ENCODE measurements at regions not wholly inside any gene's neighbourhood (a gene's known extent, or its start where the extent isn't known, plus 50 kb on each side); places are given as distances from the start of the nearest gene placed in this dataset.

DNA sequence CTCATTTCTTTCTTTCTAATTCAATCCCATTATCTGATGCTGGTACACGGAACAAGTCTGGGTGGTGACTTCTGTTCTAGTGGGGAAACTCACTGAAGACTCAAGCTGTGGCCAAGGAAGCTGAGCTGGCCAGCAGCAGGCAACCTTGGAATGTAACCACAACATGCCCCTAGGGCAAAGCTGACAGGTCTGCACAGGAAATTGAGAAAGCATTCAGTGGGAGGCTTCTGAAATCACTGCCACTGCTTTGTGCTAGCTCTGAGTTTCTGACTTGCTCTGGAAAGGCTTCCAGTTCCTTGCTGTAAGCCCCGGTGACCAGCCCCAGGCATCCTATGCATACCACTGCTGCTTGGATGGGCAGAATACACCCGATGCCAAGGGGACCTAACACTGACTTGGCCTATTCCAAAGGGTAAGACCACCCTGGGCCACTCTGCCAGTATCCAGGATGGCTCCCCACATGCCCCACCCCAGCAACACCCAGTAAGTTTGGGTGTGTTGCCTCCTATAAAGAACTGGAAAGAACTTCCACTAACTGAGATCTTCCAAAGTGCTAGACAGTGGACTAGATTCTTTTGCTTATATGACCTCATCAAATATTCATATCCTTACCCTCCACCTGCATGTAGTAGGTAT is 84.5 kb upstream of the CDKN3 start:
- DNase-seq (ENCODE audit: low spot score): no peak

DNA sequence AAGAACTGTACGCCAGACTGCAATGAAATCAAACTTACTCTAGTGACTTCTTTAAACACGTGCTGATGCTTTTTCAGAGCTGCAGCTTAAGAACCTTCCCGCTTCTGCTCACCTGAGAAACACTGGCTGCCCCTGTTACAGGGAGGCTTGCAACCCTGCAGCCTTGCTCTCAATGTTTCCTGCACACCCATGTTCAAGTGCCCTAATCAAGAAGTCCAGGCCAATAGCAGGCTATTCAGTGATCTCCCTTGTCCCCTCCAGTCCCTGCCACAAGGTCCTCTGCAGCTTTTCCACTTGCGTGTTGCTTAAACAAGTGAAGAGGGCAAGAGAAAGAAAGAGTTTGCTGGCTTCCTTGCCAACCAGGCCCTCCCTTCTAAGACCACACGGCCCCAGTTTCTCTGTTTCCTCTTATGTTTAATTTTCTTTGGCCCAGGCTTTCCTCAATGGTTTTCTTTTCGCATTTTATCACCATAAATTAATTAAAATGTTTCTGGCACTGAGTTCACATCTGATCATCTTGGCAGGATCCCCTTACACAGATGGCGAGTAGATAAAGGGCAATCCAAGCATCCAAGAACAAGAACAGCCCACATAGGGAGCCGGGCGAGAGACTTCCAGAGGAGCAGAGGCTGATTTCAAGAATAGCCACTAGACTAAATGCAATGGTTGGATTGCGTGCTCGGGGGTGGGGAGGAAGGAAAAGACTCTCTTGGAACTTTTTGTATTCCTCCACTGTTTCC is 82.3 kb upstream of the CDKN3 start:
- no peak for DNase-seq (ENCODE audit: low spot score)

DNA sequence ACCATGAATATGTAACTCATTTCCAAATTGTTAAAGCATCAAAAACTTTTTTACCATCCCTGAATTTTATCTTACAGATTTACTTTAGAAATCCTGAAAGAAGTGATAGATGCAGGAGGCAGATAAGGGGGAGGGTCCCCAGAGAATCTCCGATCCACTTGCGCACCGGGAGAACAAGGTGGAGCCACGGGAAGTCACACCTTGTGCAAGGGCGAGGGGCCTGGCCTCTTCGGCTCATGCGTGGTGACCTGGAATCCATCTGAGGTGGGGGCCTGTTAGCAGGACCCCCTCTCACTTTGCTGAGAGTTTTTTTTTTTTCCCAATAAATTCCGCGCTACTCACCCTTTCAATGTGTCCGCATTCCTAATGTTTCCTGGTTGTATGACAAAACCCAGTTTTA is 80.2 kb upstream of the CDKN3 start:
- DNase-seq (ENCODE audit: low spot score): no peak

GRCh38 chr14:54317391-54317790 is 79.4 kb upstream of the CDKN3 start:
- no peak for DNase-seq (ENCODE audit: low spot score)

DNA sequence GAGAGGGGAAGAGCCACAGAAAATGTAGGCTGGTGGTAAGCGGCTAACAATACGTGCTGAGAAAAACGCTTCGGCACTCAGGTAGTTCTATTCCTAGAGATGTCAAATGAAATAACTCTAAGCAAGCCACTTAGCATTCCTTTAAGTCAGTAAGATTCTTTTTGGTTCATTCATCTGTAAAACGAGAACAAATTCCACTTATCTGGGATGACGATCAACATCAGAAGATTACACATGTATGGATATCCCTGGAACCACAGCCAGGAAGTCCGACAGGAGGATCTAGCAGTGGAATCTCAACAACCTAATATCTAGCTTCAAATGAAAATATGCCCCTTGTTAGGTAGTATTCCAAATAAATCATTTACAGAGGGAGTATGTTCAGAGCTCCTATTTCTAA is 74.6 kb upstream of the CDKN3 start:
- DNase-seq (ENCODE audit: low spot score): no peak

DNA sequence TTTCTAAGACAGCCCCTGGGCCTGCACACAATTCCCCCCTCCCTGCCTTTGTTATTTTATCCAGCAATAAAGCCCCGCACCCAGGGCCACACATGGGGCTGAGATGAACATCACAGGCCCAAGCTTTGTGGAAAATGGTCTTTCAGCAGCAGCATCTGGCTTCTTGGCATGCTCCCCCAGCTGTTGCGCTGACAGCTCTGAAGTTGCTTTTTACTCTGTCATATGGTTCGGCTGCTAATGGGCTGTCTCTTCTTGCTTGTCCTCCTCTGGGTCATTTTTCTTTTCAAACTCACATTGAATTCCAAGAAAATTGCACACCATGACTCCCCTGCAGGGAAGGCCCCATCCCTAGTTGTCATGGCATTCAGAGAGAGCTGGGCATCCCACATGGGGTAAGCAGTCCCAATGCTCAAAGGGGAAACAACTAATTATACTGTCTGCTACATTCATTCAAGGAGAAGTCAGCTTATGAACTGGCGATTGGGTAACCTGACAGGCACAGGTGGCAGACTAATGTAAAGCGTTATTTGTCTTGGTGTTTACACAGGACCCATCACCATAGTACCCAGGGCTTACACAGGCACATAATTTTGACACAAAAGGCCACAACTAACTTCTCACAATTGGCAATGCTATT is 74.0 kb upstream of the CDKN3 start:
- no peak for DNase-seq (ENCODE audit: low spot score)

GRCh38 chr14:54325766-54326165 is 71.0 kb upstream of the CDKN3 start:
- DNase-seq (ENCODE audit: low spot score): no peak

DNA sequence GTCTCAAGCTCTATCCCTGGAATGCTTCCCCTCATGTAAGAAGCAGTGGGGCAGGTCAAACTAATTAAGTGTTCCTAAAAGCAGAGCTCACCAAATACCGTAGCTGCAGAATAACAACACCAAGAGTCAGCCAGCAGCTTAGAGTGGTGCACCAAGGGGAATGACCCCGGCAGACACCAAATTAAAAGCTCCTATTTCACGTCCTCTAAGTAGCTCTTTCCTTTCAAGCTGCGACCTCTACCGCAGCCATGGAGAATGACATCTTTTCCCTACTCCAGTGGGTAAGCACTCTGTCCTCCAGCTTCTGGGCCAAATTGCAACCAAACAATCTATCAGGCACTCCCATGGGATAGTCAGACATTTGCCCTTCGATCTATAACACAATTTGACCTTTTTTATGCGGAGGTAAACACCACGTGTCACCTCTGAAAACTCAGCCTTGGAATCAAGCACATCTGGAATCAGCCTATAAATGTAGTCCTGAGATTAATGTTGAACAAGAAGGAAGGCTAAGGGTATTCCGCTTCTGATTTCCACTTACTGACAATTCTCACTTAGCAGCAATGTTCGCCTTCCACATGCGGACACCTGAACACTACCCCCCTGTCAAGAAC is 67.6 kb upstream of the CDKN3 start:
- DNase-seq (ENCODE audit: low spot score): no peak

DNA sequence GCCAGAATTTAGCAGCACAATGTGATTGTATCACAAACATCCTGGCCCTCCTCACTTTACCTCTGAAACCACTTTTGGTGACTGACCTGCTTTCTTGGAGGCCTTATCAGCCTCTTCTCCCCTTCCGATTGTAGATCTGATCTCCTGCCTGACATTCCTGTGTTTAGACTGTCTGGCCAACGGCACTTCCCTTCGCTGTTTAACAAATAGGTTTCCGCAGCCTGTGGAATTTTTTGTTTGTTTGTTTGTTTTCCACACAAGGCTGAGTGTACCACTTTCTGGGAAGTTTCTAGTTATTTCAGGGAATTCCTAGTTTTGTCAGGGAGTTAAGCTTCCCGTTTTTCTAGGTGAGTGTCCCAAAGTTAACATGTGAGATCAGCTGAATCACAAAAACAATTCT is 65.9 kb upstream of the CDKN3 start:
- no peak for DNase-seq (ENCODE audit: low spot score)

DNA sequence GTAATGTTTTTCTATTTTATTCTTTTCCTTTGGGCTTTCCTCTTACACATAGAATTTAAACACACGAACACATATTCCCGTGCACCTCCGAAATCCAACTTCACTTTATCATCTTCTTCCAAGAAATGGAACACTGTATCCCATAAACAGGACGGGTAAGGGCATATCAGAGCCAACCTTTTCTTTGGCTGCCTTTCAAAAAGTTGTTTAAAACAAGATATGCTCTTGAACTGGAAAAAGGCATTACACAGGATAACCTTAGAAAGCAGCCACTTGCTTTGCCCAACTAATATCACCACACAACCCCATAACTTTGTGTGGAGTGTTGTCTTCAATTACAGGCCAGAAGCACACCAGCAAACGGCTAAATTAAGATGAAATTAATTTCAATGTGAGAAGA is 65.3 kb upstream of the CDKN3 start:
- DNase-seq (ENCODE audit: low spot score): no peak

- DNase-seq (ENCODE audit: low spot score): no peak
Observed at GRCh38 chr14:54332490-54332889, 64.3 kb upstream of the CDKN3 start.

DNA sequence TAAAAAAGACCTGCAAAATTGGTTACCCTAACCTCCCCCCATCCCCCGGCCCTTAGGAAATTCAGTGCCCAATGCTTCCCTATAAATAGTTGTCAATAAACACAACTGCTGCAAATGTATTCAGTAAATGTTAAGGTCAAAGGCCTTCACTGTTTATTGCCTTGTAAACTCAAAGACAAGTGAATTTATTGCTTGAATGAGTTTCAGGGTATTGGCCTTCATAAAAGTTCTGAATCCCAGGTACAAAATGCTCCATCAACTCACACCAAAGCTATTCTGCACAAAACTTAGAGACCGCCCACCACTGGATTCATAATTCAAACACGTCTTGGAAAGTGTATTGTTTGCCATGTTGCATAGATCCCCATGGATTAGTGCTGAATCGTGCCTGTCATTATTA is 63.3 kb upstream of the CDKN3 start:
- DNase-seq (ENCODE audit: low spot score): no peak

DNA sequence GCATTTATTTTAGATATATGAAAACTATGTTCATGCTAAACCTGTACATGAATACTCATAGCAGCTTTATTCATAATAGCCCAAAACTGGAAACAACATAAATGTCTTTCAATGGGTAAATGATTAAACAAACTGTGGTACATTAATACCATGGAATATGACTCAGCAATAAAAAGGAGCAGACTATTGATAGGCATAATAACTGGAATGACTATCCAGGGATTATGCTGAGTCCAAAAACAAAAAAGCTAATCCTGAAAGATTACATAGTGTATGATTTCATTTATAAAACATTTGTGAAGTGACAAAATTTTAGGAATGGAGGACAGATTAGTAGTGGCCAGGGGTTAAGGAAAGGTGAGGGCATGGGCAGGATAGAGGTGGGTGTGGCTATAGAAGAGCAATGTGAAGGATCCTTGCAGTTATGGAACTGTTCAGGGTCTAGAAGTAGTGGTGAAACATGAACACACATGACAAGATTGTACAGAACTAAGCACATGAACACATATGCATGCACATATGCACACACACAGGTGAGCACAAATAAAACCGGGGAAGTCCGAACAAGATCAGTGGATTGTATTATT is 61.1 kb upstream of the CDKN3 start:
- DNase-seq (ENCODE audit: low spot score): no peak

GRCh38 chr14:54337314-54337713 is 59.5 kb upstream of the CDKN3 start:
- DNase-seq (ENCODE audit: low spot score): no peak

- DNase-seq (ENCODE audit: low spot score): no peak
Observed at GRCh38 chr14:54338696-54339317, 58.0 kb upstream of the CDKN3 start.

GRCh38 chr14:54339771-54340170 is 57.0 kb upstream of the CDKN3 start:
- no peak for DNase-seq (ENCODE audit: low spot score)

- DNase-seq (ENCODE audit: low spot score): no peak
Observed at GRCh38 chr14:54342806-54343205, 54.0 kb upstream of the CDKN3 start.

GRCh38 chr14:54343272-54344121 is 53.3 kb upstream of the CDKN3 start:
- no peak for DNase-seq (ENCODE audit: low spot score)

- no peak for DNase-seq (ENCODE audit: low spot score)
Observed at GRCh38 chr14:54344445-54344844, 52.4 kb upstream of the CDKN3 start.

DNA sequence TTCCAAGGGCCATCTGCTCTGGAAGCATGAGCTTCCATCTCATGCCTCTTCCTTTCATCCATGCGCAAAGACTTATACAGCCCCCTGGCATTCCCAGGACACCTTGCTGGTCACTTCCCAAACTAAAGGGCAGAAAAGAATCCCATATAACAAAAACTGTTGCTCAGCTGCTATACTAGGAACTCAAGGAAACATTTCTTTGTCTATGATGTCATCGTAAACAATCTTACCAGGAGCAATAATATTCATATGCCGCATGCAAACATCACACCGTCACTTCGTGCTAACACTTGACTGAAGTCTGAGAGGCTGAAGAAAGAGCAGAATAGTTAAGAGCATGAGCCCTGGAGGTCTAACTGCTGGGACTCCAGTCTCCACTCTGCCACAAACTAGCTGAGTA is 50.5 kb upstream of the CDKN3 start:
- no peak for DNase-seq (ENCODE audit: low spot score)

Data from hematopoietic multipotent progenitor cell treated with erythropoietin and hydrocortisone succinate and interleukin-3 and kit ligand, for 15 days (in vitro differentiated cells).